HCT116 (cell line): ENCODE measurements at regions not wholly inside any gene's neighbourhood (a gene's known extent, or its start where the extent isn't known, plus 50 kb on each side); places are given as distances from the start of the nearest gene placed in this dataset.

Experiments
- ATAC-seq: fragments of 200-7000 bp; cut with Tn5 transposase; 2 replicates; pipeline ENCODE4 v1.9.1; 2020; ENCODE audit warnings: mild to moderate bottlenecking, moderate library complexity
- BruUV-seq: library from RNA; stranded (reverse); fragments of 400-500 nt; replicated peaks from 2 replicates; lab custom pipeline; 2021; lab: Mats Ljungman, UMichigan
- CTCF ChIA-PET: fragments of 300-600 bp; sonication (Branson Sonifier 250); formaldehyde crosslinking; loops from one replicate; lab custom pipeline; 2021; ENCODE audit warnings: antibody characterized with exemption; lab: Charles Lee
- POLR2A ChIA-PET: fragments of 300-600, 350-600 bp; sonication (Branson Sonifier 250); formaldehyde crosslinking; loops from one replicate; lab custom pipeline; 2021; ENCODE audit warnings: antibody characterized with exemption; lab: Charles Lee
- RAD21 ChIA-PET, 2 experiments: fragments of 300-600 bp; sonication (Branson Sonifier 250); formaldehyde crosslinking; loops; one replicate each; lab custom pipeline; 2023; ENCODE audit warnings: low total read pairs in 2 of 2; ENCODE audit not compliant: uncharacterized antibody in 2 of 2, unreplicated experiment in 2 of 2, low non-redundant PET in 1 of 2; lab: Charles Lee
- DNase-seq: peaks from one replicate; pipeline ENCODE4 v3.0.0-alpha.2; 2010; ENCODE audit warnings: low read depth, low spot score
- H2AFZ ChIP-seq: fragments of 200-600 bp; shearing (Covaris generic), sonication (generic); 2 replicates; pipeline ENCODE4 v1.6.1; 2017; ENCODE audit warnings: low read depth, mixed run types, mixed read lengths, antibody characterized with exemption, low read length; ENCODE audit not compliant: poor library complexity, severe bottlenecking
- H3K27ac ChIP-seq: 2 replicates; pipeline ENCODE4 v1.5.1; 2012; ENCODE audit warnings: low read depth, low read length
- H3K27me3 ChIP-seq: fragments of 200-600 bp; sonication (generic); 2 replicates; pipeline ENCODE4 v1.6.1; 2016; ENCODE audit warnings: mixed run types, low read length, mixed read lengths; ENCODE audit not compliant: insufficient read depth
- H3K36me3 ChIP-seq, 2 experiments: fragments of 200-500 bp in 1 of 2; fragments of 200-600 bp in 1 of 2; sonication (Bioruptor generic) in 1 of 2; sonication (generic) in 1 of 2; 2 replicates each; pipeline versions ENCODE4 v1.5.1 to v1.6.1; 2014 to 2016; ENCODE audit warnings: low read length in 2 of 2, inconsistent platforms in 1 of 2, mixed read lengths in 1 of 2, mixed run types in 1 of 2; ENCODE audit not compliant: insufficient read depth in 2 of 2, control insufficient read depth in 1 of 2
- H3K4me1 ChIP-seq, 2 experiments: fragments of 200-600 bp in 1 of 2; sonication (generic) in 1 of 2; 2 replicates each; pipeline versions ENCODE4 v1.5.1 to v1.6.1; 2012 to 2017; ENCODE audit warnings: low read length in 2 of 2, inconsistent platforms in 1 of 2, mild to moderate bottlenecking in 1 of 2, mixed read lengths in 1 of 2, mixed run types in 1 of 2, moderate library complexity in 1 of 2; ENCODE audit not compliant: insufficient read depth in 2 of 2, control insufficient read depth in 1 of 2
- H3K4me2 ChIP-seq: fragments of 200-600 bp; sonication (generic); 2 replicates; pipeline ENCODE4 v1.6.1; 2017; ENCODE audit warnings: mixed run types, low read length, mixed read lengths
- H3K4me3 ChIP-seq, 2 experiments: fragments of 200-600 bp in 1 of 2; sonication (generic) in 1 of 2; replicated peaks in 1 of 2; 2 replicates each; pipeline ENCODE4 v1.5.1; 2011 to 2016; ENCODE audit warnings: low read length in 2 of 2, control low read depth in 1 of 2, low read depth in 1 of 2, mild to moderate bottlenecking in 1 of 2, mixed read lengths in 1 of 2, mixed run types in 1 of 2
- H3K79me2 ChIP-seq: fragments of 200-600 bp; sonication (generic); 2 replicates; pipeline ENCODE4 v1.6.1; 2017; ENCODE audit warnings: mild to moderate bottlenecking, mixed run types, low read length, moderate library complexity, mixed read lengths; ENCODE audit not compliant: insufficient read depth
- H3K9ac ChIP-seq: fragments of 200-600 bp; sonication (generic); 2 replicates; pipeline ENCODE4 v1.6.1; 2016; ENCODE audit warnings: low read length, mixed read lengths
- H3K9me2 ChIP-seq: fragments of 200-600 bp; sonication (generic), shearing (Covaris generic); 2 replicates; pipeline ENCODE4 v1.6.1; 2017; ENCODE audit warnings: mixed run types, mild to moderate bottlenecking, moderate library complexity; ENCODE audit not compliant: insufficient read depth
- H3K9me3 ChIP-seq, 2 experiments: fragments of 200-500 bp in 1 of 2; fragments of 200-600 bp in 1 of 2; sonication (Bioruptor generic) in 1 of 2; sonication (generic) in 1 of 2; 2 replicates each; pipeline ENCODE4 v1.6.1; 2014 to 2017; ENCODE audit warnings: low read length in 2 of 2, mixed read lengths in 2 of 2, inconsistent platforms in 1 of 2, low read depth in 1 of 2, mild to moderate bottlenecking in 1 of 2, mixed run types in 1 of 2, moderate library complexity in 1 of 2; ENCODE audit not compliant: control insufficient read depth in 1 of 2, insufficient read depth in 1 of 2
- H4K20me1 ChIP-seq: fragments of 200-600 bp; sonication (generic), shearing (Covaris generic); 2 replicates; pipeline ENCODE4 v1.6.1; 2017; ENCODE audit warnings: mixed run types, mild to moderate bottlenecking, moderate library complexity; ENCODE audit not compliant: insufficient read depth
- ELF1 ChIP-seq: IDR thresholded peaks from 2 replicates; pipeline ENCODE4 v1.6.1; 2012; ENCODE audit warnings: low read depth, borderline replicate concordance
- SIN3A ChIP-seq: IDR thresholded peaks from 2 replicates; pipeline ENCODE4 v1.6.1; 2012; ENCODE audit warnings: low read depth
- TCF7L2 ChIP-seq: IDR thresholded peaks from 2 replicates; pipeline ENCODE4 v1.7.0; 2011; ENCODE audit warnings: borderline replicate concordance, inconsistent platforms; ENCODE audit not compliant: insufficient read depth, insufficient read length; ENCODE audit errors: extremely low read depth
- YY1 ChIP-seq: IDR thresholded peaks from 2 replicates; pipeline ENCODE4 v1.6.1; 2011; ENCODE audit warnings: low read length, low read depth, moderate library complexity, mild to moderate bottlenecking; ENCODE audit not compliant: insufficient replicate concordance; ENCODE audit errors: extremely low read depth
- ZBTB33 ChIP-seq: IDR thresholded peaks from 2 replicates; pipeline ENCODE4 v1.6.1; 2011; ENCODE audit warnings: mild to moderate bottlenecking, low read length, moderate library complexity; ENCODE audit not compliant: insufficient replicate concordance; ENCODE audit errors: extremely low read depth
- intact Hi-C: fragments of 100-400 bp; cut with micrococcal nuclease; formaldehyde crosslinking; loops from 2 replicates; pipeline ENCODE4 v1.10.0; 2022

GRCh38 chr2:125427721-125428315, 1228.1 kb upstream of the GYPC start:
- ATAC-seq (no peak), DNase-seq (no peak)
- TF ChIP-seq ZBTB33 = no peak
- no peaks in the 10 kb centered on the region for H3K36me3 ChIP-seq
- no peak overlapping the region for H2AFZ ChIP-seq
- H3K9me2 ChIP-seq = no peaks in the 10 kb centered on the region
- no peak overlapping the region for H3K4me2 ChIP-seq
- BruUV-seq = no TSS peak
- H4K20me1 ChIP-seq = no peaks in the 10 kb centered on the region
- peaks cover 0 to 22% of the 10 kb centered on the region in 2 experiments; a peak in 2 of 4 replicates for H3K9me3 ChIP-seq
- CTCF ChIA-PET = no interaction called here
- intact Hi-C loops = no loop called here
- no peaks in the 10 kb centered on the region for H3K27me3 ChIP-seq
- no peak overlapping the region for H3K4me3 ChIP-seq
- POLR2A ChIA-PET = no interaction called here
- RAD21 ChIA-PET = no interaction called here
- H3K4me1 ChIP-seq = no peaks in the 10 kb centered on the region
- H3K79me2 ChIP-seq = no peaks in the 10 kb centered on the region
- H3K27ac ChIP-seq = no peak overlapping the region
- no peak overlapping the region for H3K9ac ChIP-seq

- POLR2A ChIA-PET = no interaction called here
- intact Hi-C loops = no loop called here
- CTCF ChIA-PET = no interaction called here
- TF ChIP-seq SIN3A = no peak
- no peak for TF ChIP-seq TCF7L2
- TF ChIP-seq ZBTB33 = no peak
- TF ChIP-seq ELF1 = no peak
- no peak for TF ChIP-seq YY1
- no peaks in the 10 kb centered on the region for H4K20me1 ChIP-seq
- RAD21 ChIA-PET = no interaction called here
- no peaks in the 10 kb centered on the region for H3K27me3 ChIP-seq
- ATAC-seq (no peak), DNase-seq (no peak)
- no peaks in the 10 kb centered on the region for H3K36me3 ChIP-seq
- peaks cover 5 to 24% of the 10 kb centered on the region in 2 experiments; a peak in 2 of 4 replicates for H3K9me3 ChIP-seq
- no peak overlapping the region for H2AFZ ChIP-seq
- H3K4me2 ChIP-seq = no peak overlapping the region
- H3K27ac ChIP-seq = no peak overlapping the region
- H3K9ac ChIP-seq = no peak overlapping the region
- H3K9me2 ChIP-seq = no peaks in the 10 kb centered on the region
- no TSS peak for BruUV-seq
- H3K79me2 ChIP-seq = no peaks in the 10 kb centered on the region
- H3K4me1 ChIP-seq = no peaks in the 10 kb centered on the region
- H3K4me3 ChIP-seq = no peak overlapping the region
Measured at GRCh38 chr2:125444106-125444505, 1211.9 kb upstream of the GYPC start.
